Stimulated activated CD4-positive, alpha-beta T cell treated with anti-CD3 and anti-CD28 coated beads, TNF-alpha, amount 100 ng/mL, for 1 hour (primary cell): ENCODE measurements at regions not wholly inside any gene's neighbourhood (a gene's known extent, or its start where the extent isn't known, plus 50 kb on each side); places are given as distances from the start of the nearest gene placed in this dataset.

Experiments
- DNase-seq, 3 donors: peaks; one replicate each; pipeline ENCODE4 v3.0.0-alpha.2; 2020; ENCODE audit warnings: low read depth in 3 of 3, low spot score in 1 of 3

DNA sequence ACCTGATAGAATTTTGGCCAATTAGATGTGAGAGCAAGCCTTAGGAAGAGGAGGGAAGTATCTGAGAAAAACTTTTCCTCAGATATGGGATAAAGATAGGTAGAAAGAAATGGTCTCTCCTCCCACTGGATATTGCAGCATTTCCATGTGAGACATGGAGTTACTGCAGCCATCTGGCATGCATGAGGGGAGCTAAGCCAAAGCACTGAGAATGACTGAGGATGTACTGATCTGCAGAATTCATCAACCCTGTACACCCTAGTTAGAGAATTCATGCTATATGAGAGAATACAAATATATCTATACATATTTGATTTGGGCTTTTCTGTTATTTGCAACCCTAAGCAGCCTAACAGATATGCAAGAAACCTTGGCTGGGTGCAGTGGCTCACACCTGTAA is 52.5 kb upstream of the RPL34 start:
- DNase-seq = no peak

DNA sequence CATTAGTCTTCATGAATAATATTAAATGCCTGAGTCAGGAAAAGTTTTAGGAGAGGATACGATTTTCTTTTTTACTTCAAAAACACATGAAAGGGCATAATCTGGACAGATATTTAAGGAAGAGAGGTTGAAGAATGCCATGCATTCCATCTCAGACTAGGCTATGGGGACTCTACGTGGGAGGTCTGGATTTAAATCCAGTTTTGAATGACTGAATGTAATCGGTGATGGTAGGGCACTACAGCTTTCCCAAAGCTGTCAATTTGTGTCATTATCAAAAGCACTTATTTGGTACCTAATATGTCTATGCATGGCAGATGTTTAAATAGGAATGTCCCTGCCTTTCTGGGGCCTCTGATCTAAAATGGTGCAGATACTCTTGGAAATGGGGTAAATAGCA is 59.3 kb upstream of the RPL34 start:
- DNase-seq = no peak

DNA sequence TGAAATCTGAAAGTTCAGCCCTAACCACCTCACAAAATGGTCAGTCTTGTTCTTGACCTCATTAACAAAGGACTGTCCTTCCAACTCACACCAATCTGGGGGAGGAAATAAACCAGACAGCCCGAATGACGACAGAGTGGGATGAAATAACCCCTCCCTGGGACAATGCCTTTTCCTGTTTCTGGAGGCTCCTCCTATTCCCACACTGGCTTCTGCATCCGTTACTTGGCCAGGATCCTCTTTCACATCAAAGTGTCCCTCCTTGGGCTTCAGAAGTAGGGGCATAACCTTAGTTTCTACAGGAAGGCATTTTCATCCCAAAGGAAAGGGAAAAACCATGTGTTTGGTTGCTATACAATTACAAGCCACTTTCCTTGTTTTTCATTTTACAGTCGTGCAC is 59.8 kb upstream of the RPL34 start:
- no peak for DNase-seq

DNA sequence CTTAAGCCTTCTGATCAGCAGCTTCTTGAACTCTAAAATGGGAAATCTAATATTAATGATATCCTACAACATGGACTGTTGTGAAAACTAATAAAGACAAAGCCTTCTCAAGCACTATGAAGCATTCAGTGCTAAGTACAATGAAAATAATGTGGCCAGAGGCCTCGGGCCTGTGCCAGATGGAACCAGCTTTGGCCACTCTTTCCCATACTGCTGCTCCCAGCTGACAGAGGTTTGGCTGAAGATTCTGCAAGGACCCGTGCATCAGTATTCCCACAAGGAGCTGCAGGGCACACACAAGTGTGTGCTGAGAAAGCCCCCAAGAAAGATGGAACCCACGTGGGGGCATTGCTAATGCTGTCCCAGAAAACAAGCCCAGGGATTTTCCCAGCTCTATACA is 60.5 kb upstream of the RPL34 start:
- no peak for DNase-seq

DNA sequence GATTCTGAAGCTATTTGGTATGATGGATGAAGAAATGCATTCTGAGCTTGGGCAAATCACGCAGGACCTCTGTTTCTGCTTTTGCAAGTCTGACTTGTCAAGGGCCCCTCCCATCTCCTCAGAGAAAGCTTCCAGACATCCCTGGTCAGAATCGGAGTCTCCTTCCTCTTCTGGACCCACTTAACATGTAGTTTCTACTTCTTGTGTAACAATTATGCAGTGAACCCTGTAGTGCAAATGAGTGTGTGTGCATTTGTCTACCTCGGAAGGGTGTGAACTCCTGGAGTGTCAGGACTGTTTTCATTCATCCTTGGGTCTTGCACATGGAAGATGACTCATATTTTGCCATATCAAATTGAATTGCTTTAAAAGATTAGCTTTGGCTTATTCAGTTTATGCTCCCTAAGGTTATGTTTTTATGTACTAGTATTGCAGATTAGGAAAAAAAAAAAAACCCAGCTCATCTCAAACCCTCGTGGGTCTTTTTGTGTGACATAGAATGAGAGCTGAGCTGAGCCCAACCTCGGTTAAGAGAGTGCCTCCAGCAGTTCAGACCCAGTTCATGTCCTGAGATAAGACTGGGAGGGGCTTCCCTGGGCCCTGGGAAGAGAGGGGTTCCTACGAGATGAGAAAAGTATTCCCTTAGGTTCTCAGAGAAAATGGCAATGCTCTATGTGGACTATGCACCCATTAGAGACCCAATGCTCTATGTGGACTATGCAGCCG is 61.1 kb upstream of the RPL34 start:
- DNase-seq = no peak

DNA sequence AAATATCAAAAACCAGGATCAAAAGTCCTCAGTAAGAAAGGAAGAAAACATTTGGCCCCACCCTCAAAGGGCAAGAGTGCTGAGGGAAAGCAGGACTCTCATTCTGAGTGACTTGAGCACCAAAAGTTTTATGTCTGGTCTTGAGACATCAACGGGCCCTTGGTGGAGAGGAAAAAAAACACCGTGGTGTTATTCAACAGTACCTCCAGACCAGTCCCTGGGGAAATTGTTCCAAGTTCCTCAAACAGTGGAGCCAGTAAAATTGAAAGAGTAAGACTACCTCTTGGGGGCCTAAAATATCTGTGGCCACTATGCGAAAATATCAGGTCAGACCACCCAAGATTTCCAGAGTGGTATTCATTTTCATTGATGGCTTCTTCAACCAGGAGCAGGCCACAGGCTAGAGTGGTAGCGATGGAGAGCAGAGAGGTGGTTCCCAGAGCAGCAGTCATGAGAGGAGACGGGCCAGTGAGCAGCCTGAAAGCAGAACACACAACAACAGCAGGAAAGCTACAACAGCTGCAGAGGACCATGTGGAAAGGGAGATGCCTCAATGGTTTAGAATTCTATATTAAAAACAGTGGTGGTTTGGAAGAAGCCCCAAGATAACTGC is 63.7 kb upstream of the RPL34 start:
- no peak for DNase-seq

DNA sequence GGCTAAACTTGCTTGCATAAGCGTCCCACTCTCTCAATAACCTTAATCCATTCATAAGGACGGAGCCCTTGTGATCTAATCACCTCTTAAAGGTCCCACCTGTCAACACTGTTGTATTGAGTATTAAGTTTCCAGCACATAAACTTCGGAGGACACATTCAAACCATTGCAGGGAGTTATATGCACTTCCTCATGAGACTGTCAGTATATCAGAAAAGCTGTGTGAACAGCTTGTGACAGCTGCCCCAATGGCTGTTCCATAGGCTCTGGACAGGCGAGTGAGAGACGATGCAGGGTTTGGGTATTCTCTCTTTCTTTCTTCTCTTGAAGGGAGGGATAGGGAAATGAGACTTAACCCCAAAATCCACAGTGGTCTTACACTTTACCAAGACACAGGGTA is 64.2 kb upstream of the RPL34 start:
- DNase-seq = no peak

DNA sequence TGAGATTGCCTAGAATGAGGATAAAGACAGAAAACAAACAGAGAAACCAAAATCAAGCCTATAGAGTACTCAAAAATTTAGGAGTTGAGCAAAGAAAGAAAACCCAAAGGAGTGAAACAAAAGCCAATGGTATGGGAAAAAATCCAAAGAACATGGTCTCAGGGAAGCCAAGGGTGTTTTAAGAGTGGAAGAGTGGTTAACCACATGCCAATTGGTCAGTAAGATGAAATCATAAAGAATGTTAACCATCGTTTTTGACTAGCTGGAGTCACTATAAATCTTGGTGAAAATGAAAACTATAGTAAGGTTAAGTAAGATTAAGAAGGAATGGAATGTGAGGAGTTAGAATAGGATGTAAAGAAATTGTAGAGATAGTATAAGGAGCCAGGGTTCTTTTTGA is 64.7 kb upstream of the RPL34 start:
- DNase-seq = no peak

DNA sequence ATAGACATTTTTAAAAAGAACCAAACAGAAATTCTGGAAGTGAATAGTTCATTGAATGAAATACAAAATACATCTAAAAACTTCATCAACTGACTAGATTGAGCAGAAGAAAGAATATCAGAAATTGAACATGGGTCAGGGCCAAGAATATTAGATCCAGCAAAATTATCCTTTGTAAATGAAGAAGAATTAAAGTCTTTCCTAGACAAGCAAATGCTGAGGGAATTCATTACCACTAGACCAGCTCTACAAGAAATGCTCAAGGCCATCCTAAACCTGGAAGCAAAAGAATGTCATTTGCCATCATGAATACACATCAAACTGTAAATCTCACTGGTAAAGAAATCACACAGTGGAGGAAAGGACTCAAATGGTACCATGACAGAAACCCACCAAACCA is 72.7 kb upstream of the RPL34 start:
- no peak for DNase-seq

DNA sequence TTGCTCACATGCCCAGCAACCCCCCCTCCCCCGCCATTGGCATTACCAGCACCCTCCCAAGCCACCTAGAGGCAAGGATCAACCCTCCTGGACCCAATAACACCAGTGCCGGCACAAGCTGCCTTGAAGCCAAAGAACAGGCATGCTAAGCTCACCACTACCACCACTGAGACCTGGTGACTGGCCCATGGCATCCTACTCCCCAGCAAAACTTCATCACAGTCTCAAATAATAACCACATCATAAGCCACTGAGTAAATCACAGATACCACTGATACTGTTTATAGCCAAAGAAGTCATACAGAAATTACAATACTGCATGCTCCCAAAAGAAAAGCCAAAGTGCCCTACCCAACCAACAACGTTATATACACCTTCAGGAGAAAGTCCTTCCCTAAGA is 73.6 kb upstream of the RPL34 start:
- no peak for DNase-seq

DNA sequence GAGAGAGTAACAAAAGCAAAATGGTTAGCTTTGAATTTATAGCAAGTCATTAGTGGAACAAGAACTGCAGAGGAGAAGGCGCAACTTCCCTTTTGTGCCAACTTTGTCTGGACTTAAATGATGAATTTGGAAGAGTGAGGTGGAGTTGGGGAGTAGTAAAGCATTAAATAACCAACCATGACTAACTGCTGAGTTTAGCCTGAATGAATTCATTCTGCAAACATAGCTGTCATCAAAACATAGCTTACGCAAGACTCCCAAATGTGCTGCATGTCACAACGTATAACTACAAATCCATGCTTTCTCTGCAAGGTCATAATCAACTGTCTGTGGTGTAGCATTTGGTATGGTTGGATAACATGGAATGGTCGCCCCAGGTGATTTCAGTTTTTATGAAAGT is 75.9 kb upstream of the RPL34 start:
- no peak for DNase-seq

DNA sequence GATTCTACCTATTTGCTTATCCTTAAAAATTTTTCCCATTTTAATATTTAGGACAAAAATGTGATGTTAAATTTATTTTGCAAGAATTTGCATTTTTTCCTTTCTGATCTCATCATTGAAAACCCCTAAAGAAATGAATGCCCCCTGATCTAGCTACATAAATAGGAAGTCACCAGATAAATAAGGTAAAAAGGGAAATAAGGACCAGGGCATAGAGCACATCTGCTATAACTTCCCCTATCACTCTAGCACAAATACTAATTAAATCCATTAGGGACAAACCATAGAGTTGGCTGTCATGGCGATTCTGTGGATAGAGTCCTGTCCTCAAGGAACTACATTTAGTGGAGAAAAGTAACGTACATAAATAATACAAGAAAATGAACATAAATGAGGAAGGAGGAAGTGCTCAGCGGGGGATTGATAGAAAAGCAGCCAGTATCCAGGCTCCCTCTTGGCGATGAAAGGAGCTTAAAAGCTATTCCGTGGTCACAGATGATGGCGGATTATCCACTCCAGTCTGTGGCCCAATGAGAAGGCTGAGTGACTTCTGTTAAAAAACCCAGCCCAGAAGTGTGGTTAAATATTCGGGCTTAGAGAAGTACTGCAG is 76.9 kb upstream of the RPL34 start:
- DNase-seq = no peak

DNA sequence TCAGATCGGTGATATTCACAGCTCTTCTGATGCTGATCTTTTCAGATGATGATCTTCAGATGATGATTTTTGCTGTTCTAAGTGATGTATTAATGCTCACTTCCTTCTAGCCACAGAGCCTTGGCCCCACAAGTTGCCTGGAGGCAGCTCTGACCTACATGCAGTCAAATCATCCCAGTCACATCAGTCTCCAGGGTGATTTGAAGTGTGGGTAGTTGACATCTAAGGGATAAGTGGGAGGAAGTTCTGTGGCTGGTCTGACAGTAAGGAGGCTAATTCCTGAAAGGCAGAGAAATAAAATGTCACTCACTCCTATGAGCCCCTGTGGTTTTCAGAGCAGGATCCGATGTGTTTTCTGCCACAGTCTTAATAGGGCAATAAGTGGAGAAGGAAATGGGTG is 79.8 kb upstream of the RPL34 start:
- no peak for DNase-seq

DNA sequence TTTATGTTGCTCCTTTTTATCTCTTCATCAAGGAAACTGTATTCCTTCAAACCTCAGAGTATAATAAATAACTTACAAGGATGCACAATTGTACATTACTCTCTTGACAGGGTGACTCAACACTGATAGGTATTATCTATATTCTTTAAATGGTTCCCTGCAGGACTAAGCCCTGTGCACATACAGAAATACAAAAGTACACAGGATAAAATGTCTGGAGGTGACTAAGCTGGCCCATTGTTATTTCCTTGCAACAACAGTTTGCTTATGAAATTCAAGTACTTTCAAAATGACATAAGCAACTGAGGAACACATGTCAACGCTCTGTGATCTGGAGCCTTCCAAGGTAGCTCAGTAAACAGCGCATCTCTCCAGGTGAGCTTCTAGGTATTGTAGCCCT is 83.8 kb upstream of the RPL34 start:
- DNase-seq = no peak

DNA sequence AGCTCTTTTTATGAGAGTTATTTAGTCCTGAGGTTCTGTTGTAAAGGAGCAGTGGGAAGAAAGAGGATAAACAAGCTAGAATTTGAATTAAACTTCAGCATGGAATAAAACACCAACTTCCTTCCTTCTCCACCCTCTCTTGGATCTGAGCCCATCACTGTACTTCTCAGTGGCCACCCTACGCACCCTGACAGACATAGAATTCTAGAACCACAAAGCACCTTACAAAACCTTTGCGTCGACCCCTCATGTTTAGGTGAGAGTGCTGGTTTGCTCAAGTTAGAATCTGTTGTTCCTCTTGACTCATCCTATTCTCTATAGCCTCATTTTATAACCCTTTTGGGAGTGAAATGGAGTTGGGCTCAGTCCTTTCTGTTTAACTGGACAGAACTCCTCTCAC is 84.6 kb upstream of the RPL34 start:
- no peak for DNase-seq

DNA sequence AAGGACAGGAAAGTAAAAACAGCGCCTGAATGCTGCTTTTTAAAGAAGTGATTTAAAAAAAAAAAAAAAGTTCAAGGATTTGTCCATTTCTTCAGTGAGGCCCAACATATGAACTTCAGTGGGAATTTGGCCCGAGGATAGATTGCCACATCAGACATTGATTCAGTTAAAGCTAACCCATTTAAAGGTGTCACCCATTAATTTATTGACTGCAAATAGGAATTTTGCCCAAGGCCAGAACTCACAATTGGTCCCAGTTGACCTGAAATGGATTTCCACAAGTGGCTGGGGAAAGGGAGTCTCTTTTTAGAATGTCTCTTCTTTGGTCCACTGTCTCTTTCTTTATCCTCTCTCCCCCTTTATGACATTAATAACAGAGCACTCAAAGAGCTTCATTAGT is 86.5 kb upstream of the RPL34 start:
- DNase-seq = no peak

DNA sequence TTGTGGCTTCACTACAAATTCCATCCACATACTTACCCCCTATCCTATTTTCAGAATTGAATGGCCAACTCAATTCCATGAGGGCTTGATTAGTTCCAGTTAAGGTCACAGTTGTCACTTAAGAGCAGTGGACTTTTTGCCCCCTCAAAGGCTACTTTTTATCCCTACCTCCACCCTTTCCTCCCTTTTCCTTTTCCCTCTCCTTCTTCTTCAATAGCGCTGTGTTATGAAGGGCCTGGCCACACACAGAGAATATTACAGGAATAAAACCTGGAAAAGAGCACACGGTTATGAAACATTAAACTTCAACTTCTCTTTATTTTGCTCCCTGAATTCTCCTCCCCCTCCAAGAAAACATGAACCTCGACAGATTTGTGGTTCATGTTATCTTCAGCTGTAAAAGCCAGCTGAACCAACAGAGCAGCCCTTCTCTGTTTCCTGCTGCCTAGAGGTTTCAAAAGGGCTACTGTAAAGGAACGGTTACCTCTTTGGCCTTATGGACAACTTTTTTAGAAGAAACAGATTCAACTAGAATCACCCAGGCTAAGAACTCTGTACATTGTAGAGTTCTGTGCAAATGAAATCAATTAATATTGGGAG is 87.0 kb upstream of the RPL34 start:
- DNase-seq = no peak

DNA sequence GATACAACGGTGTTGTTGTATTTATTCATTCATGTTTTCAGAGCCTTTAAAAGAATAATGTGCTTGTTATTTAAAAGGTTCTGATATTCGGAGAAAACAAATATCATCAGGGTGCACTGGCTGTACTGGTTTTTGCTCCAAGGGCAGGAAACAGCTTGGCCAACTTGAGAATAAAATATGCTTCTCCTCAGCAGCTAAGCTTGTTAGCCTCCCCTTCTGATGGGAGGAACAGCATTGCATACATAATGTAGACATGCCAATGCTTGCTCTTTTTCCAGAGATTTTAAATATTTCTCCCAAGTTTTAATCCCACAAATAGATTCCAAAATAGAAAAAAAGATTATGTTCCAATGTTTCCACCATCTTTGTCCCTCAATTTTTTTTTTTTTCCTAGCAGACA is 87.6 kb upstream of the RPL34 start:
- no peak for DNase-seq

DNA sequence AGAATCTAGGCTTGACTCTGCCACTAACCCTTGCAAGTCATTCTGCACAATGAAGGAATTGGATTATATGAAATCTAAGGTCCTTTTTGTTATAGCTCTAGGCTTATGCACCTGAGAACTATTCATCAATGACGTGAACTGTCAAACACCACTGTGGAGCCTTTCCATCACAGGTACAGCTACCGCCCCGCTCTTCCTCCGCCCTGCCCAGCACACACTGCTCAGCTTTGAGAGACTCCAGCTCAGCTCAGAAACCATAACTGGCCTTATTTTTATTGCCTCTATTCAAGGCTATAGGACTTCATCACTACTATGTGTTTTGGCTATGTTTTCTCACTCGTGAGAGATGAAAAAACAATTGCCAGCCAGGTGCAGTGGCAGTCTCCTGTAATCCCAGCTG is 88.2 kb upstream of the RPL34 start:
- no peak for DNase-seq

DNA sequence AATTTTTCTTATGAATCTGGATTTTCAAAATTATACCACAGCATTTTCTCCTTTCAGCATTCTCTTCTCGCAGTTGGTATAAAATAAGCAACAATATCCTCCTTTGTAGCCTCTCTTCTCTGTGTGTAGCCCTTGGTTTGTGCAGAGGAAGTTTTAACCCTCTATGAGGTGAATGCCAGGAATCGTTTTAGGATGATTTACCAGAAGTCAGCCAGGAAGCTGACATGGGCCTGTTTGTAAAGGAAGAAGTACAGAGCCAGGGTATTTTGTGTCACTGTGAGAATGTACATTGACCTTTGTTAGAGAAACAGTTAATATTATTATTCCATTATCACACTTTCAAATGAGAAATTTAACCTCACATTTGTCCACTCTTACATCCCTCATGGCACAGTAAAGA is 88.9 kb upstream of the RPL34 start:
- no peak for DNase-seq

DNA sequence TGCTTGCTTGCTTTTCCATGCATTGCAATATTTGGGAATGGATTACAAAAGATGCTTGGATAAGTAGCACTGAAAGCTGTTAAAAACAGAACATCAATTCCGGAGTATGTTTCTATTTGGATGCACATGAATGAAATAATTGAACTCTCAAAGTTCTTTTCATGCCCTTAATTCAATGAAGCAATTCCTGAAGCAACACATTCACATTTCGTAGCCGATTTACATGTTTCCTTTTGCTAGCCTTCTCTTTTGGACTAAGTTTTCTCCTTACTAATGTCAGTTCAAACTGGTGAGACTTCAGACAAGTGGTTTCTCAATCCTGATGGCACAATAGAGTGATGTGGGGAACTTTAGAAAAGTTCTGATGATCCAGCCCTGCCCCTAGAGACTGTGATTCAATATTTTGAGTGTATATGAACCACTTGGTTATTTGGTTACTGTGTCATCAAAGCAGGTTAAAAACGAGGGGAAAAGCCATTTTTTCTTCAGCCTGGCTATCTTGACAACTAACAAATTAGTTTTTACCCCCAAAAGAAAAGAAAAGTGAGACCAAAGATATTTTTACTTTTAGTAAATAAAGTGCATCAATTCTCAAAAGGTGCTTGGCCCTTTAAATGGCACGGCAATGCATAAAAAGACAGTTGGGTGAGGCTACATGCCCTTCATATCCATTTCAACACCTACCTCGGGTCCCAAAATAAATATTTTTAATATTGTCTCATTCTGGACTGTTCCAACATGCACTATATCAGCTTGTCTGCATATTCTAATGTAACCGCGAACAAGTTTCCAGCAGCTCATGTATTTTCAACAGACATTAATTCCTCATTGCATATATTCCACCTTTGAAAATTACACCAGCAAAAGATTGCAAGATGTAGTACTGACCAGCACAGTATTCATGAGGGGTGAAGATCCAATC is 90.1 kb upstream of the RPL34 start:
- no peak for DNase-seq
